ENCODE measurements at regions not wholly inside any gene's neighbourhood (a gene's known extent, or its start where the extent isn't known, plus 50 kb on each side); places are given as distances from the start of the nearest gene placed in this dataset.

- no peak for DNase-seq (ENCODE audit: low spot score)
These were observed 239.0 kb downstream of the EIPR1 start for GRCh38 chr2:3138621-3139020.

- no peak for DNase-seq (ENCODE audit: low spot score)
These were observed 239.8 kb downstream of the EIPR1 start for GRCh38 chr2:3137651-3138300.

GRCh38 chr2:3135676-3136075 is 241.9 kb downstream of the EIPR1 start:
- no peak for DNase-seq (ENCODE audit: low spot score)

- DNase-seq (ENCODE audit: low spot score), result no peak
These were observed 243.5 kb downstream of the EIPR1 start for GRCh38 chr2:3134026-3134571.

GRCh38 chr2:3132966-3133365 is 244.7 kb downstream of the EIPR1 start:
- DNase-seq (ENCODE audit: low spot score), result no peak

- DNase-seq (ENCODE audit: low spot score), result no peak
These were observed 245.2 kb downstream of the EIPR1 start for GRCh38 chr2:3132466-3132865.

GRCh38 chr2:3131636-3132326 is 245.8 kb downstream of the EIPR1 start:
- DNase-seq (ENCODE audit: low spot score), result no peak

GRCh38 chr2:3130889-3131635 is 246.6 kb downstream of the EIPR1 start:
- DNase-seq (ENCODE audit: low spot score), result no peak

- no peak for DNase-seq (ENCODE audit: low spot score)
These were observed 247.2 kb downstream of the EIPR1 start for GRCh38 chr2:3130444-3130843.

- DNase-seq (ENCODE audit: low spot score), result no peak
These were observed 247.8 kb downstream of the EIPR1 start for GRCh38 chr2:3129867-3130266.

GRCh38 chr2:3128786-3129185 is 248.8 kb downstream of the EIPR1 start:
- no peak for DNase-seq (ENCODE audit: low spot score)

GRCh38 chr2:3127710-3128109 is 249.9 kb downstream of the EIPR1 start:
- no peak for DNase-seq (ENCODE audit: low spot score)

GRCh38 chr2:3126911-3127621 is 250.6 kb downstream of the EIPR1 start:
- no peak for DNase-seq (ENCODE audit: low spot score)

- no peak for DNase-seq (ENCODE audit: low spot score)
These were observed 251.3 kb downstream of the EIPR1 start for GRCh38 chr2:3126171-3126910.

- no peak for DNase-seq (ENCODE audit: low spot score)
These were observed 251.9 kb downstream of the EIPR1 start for GRCh38 chr2:3125761-3126130.

- no peak for DNase-seq (ENCODE audit: low spot score)
These were observed 252.4 kb downstream of the EIPR1 start for GRCh38 chr2:3125001-3125760.

- DNase-seq (ENCODE audit: low spot score), result no peak
These were observed 255.1 kb downstream of the EIPR1 start for GRCh38 chr2:3122525-3122924.

GRCh38 chr2:3121601-3122000 is 256.0 kb downstream of the EIPR1 start:
- DNase-seq (ENCODE audit: low spot score), result no peak

GRCh38 chr2:3117650-3118216 is 259.9 kb downstream of the EIPR1 start:
- DNase-seq (ENCODE audit: low spot score), result no peak

GRCh38 chr2:3116371-3116770 is 261.2 kb downstream of the EIPR1 start:
- DNase-seq (ENCODE audit: low spot score), result no peak

Data from CD4-positive, alpha-beta T cell treated with Interleukin-2 at 100 ng/mL for 4 hours (primary cell).